CD4-positive, CD25-positive, alpha-beta regulatory T cell (primary cell): ENCODE measurements at regions not wholly inside any gene's neighbourhood (a gene's known extent, or its start where the extent isn't known, plus 50 kb on each side); places are given as distances from the start of the nearest gene placed in this dataset.
"Not testable (repeated sequence)": the region's sequence is repeated elsewhere in the genome, so short reads cannot be mapped to it uniquely, and the experiment has no call there.

Experiments
- ATAC-seq, 2 donors: fragments of 150-1000 bp; cut with Tn5 transposase; one replicate each; pipeline ENCODE4 v1.10.0; 2021; ENCODE audit warnings: low read depth in 2 of 2, moderate number of reproducible peaks in 2 of 2, moderate library complexity in 1 of 2
- DNase-seq, 3 donors: peaks; one replicate each; pipeline versions ENCODE4 v3.0.0 to v3.0.0-alpha.2; 2012 to 2022; ENCODE audit warnings: mixed read lengths in 1 of 3
- H3K27ac ChIP-seq: one replicate; pipeline ENCODE4 v1.7.0; 2013; ENCODE audit warnings: mild to moderate bottlenecking, low read length; ENCODE audit not compliant: insufficient read depth, poor library complexity, severe bottlenecking
- H3K27me3 ChIP-seq: one replicate; pipeline ENCODE4 v1.7.0; 2013; ENCODE audit warnings: low read length; ENCODE audit not compliant: control insufficient read depth, insufficient read depth
- H3K36me3 ChIP-seq: one replicate; pipeline ENCODE4 v1.7.0; 2013; ENCODE audit warnings: mild to moderate bottlenecking, low read length, moderate library complexity; ENCODE audit not compliant: control insufficient read depth, insufficient read depth
- H3K4me1 ChIP-seq: 2 replicates; pipeline ENCODE4 v1.7.0; 2013; ENCODE audit warnings: mild to moderate bottlenecking, low read length; ENCODE audit not compliant: insufficient read depth, control insufficient read depth, poor library complexity, severe bottlenecking
- H3K4me3 ChIP-seq: one replicate; pipeline ENCODE4 v1.7.0; 2013; ENCODE audit warnings: low read depth, mild to moderate bottlenecking, low read length, moderate library complexity
- H3K9me3 ChIP-seq, 2 experiments: 1 replicate in 1 of 2; 2 replicates in 1 of 2; pipeline ENCODE4 v1.7.0; 2013; ENCODE audit warnings: low read length in 2 of 2, mild to moderate bottlenecking in 1 of 2, moderate library complexity in 1 of 2; ENCODE audit not compliant: control insufficient read depth in 2 of 2
- H3K27ac Mint-ChIP-seq, 3 donors: one replicate each; pipeline ENCODE4 v1.8.0; 2020 to 2022; ENCODE audit warnings: mild to moderate bottlenecking in 3 of 3, mixed read lengths in 3 of 3, moderate library complexity in 2 of 3
- H3K27me3 Mint-ChIP-seq: one replicate; pipeline ENCODE4 v1.8.0; 2022; ENCODE audit warnings: mild to moderate bottlenecking, mixed read lengths
- H3K36me3 Mint-ChIP-seq: one replicate; pipeline ENCODE4 v1.8.0; 2020; ENCODE audit warnings: mixed read lengths
- H3K4me1 Mint-ChIP-seq, 4 donors: one replicate each; pipeline ENCODE4 v1.8.0; 2020 to 2022; ENCODE audit warnings: mixed read lengths in 4 of 4, mild to moderate bottlenecking in 1 of 4
- H3K4me3 Mint-ChIP-seq, 4 donors: one replicate each; pipeline ENCODE4 v1.8.0; 2020 to 2022; ENCODE audit warnings: mild to moderate bottlenecking in 4 of 4, mixed read lengths in 4 of 4, moderate library complexity in 3 of 4
- H3K9me3 Mint-ChIP-seq, 7 donors: one replicate each; pipeline ENCODE4 v1.8.0; 2020 to 2022; ENCODE audit warnings: mixed read lengths in 7 of 7, mild to moderate bottlenecking in 3 of 7, moderate library complexity in 2 of 7

DNA sequence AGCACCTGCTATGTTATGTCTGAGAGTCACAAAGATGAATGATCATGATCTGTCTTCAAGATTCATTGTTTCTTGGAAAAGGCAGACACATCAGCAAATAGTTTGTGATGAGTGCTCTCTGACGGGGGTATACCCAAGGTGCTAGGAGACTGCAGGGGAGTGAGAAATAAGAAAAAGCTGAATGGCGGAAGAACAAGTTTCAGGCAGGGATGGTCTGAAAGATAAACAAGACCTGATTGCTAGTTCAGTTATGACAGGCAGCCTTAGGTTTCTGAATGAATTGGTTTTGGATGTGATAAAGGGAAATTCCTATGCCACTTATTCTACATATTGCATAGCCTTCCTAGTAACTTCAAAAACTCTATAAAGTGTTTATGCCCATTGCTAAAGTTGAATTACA, 327.0 kb upstream of the DKK2 start:
- DNase-seq (no peak), ATAC-seq (no peak)
- peaks cover 0 to 4% (median 0%) of the 10 kb centered on the region in 7 donors for H3K9me3 Mint-ChIP-seq
- no peaks in the 10 kb centered on the region for H3K27me3 Mint-ChIP-seq
- no peak overlapping the region for H3K4me3 Mint-ChIP-seq
- H3K9me3 ChIP-seq, result no peaks in the 10 kb centered on the region
- no peak overlapping the region for H3K27ac Mint-ChIP-seq
- H3K27me3 ChIP-seq, result no peaks in the 10 kb centered on the region
- no peaks in the 10 kb centered on the region for H3K36me3 Mint-ChIP-seq
- H3K36me3 ChIP-seq, result no peaks in the 10 kb centered on the region
- H3K4me1 ChIP-seq, result no peaks in the 10 kb centered on the region
- no peak overlapping the region for H3K27ac ChIP-seq
- H3K4me1 Mint-ChIP-seq, result no peaks in the 10 kb centered on the region
- no peak overlapping the region for H3K4me3 ChIP-seq

DNA sequence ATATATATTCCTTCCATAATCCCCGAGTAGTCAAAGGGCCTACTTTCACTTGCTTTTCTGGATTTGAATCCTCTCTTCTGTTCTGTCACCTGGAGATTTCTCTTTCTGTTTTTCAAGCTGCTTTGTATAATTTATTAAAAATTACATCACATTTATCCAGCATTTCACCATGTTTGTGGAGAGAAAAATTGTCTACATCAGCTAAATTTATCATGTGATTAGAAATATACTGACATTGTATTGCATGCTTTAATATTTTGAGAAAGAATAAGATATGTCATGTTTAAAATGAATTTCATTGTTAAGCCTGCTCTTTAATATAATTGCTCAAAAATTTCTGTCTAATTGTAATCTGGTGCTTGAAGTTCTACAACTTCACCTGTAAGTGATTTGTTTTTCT, 323.1 kb upstream of the DKK2 start:
- DNase-seq (no peak), ATAC-seq (no peak)
- H3K27ac Mint-ChIP-seq, result no peak overlapping the region
- Histone ChIP-seq H3K9me3 (no peaks in the 10 kb centered on the region), H3K36me3 (no peaks in the 10 kb centered on the region), H3K27ac (no peak overlapping the region), H3K27me3 (no peaks in the 10 kb centered on the region), H3K4me1 (no peaks in the 10 kb centered on the region), H3K4me3 (no peak overlapping the region)
- H3K9me3 Mint-ChIP-seq, result peaks cover 0 to 3% (median 0%) of the 10 kb centered on the region in 7 donors
- H3K36me3 Mint-ChIP-seq, result no peaks in the 10 kb centered on the region
- H3K27me3 Mint-ChIP-seq, result no peaks in the 10 kb centered on the region
- no peaks in the 10 kb centered on the region for H3K4me1 Mint-ChIP-seq
- H3K4me3 Mint-ChIP-seq, result no peak overlapping the region

DNA sequence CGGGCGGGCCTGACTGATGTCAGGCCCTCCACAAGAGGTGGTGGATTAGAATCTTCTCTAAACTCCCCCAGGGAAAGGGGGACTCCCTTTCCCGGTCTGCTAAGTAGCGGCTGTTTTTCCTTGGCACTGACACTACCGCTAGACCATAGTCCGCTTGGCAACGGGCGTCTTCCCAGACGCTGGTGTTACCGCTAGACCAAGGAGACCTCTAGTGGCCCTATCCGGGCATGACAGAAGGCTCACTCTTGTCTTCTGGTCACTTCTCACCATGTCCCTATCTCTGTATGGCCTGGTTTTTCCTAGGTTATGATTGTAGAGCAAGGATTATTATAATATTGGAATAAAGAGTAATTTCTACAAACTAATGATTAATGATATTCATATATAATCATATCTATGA, 318.2 kb upstream of the DKK2 start:
- not testable (repeated sequence) for H3K4me1 Mint-ChIP-seq, H3K27me3 ChIP-seq, H3K4me3 ChIP-seq, DNase-seq, H3K9me3 Mint-ChIP-seq, H3K4me1 ChIP-seq, ATAC-seq, H3K27ac Mint-ChIP-seq, H3K36me3 Mint-ChIP-seq, H3K4me3 Mint-ChIP-seq, H3K9me3 ChIP-seq, H3K36me3 ChIP-seq, H3K27me3 Mint-ChIP-seq, H3K27ac ChIP-seq

DNA sequence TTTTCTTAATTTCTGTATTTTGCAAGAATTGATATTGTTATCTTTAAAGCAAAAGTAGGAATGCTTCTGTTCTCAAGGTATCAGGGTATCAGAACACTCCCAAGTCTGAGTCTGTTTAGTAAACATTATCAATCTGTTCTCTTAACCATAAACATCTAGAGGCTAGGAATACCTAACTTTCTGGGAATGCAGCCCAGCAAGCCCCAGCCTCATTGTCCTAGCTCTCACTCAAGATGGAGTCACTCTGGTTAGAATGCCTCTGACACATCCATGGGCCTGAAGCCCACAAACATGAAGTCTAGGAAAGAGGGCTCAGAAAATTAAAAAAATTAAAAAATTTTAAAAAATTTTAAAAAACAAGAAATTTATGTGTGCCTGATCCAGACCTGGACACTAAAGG, 315.1 kb upstream of the DKK2 start:
- no peak overlapping the region for H3K4me3 Mint-ChIP-seq
- Histone ChIP-seq H3K4me1 (no peaks in the 10 kb centered on the region), H3K36me3 (no peaks in the 10 kb centered on the region), H3K27ac (no peak overlapping the region), H3K4me3 (no peak overlapping the region), H3K9me3 (no peaks in the 10 kb centered on the region), H3K27me3 (no peaks in the 10 kb centered on the region)
- DNase-seq (no peak), ATAC-seq (no peak)
- H3K36me3 Mint-ChIP-seq, result no peaks in the 10 kb centered on the region
- H3K27me3 Mint-ChIP-seq, result no peaks in the 10 kb centered on the region
- no peak overlapping the region for H3K27ac Mint-ChIP-seq
- no peaks in the 10 kb centered on the region for H3K4me1 Mint-ChIP-seq
- peaks cover 0 to 4% (median 0%) of the 10 kb centered on the region in 7 donors for H3K9me3 Mint-ChIP-seq

DNA sequence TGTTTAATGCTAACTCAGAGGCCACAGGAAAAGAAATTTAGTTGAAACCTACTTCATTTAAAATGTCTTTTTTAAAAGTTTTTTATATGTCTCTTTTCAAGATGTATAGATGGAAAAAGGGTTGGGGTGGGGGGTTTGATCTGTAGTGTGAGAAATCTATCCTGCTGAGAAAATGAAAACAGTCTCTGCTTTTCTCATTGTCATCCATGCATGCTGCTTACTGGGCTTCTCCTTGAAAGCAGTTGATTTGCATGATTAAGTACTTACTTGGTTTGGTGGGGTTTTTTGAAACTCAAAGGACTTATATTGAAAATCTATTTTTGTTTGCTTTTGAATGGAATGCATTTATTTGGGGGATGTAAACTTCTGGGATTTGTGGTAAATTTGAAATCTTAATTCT, 313.6 kb upstream of the DKK2 start:
- no peaks in the 10 kb centered on the region for H3K27me3 Mint-ChIP-seq
- H3K4me3 Mint-ChIP-seq, result no peak overlapping the region
- Histone ChIP-seq H3K36me3 (no peaks in the 10 kb centered on the region), H3K27me3 (no peaks in the 10 kb centered on the region), H3K9me3 (no peaks in the 10 kb centered on the region), H3K27ac (no peak overlapping the region), H3K4me1 (no peaks in the 10 kb centered on the region), H3K4me3 (no peak overlapping the region)
- no peak overlapping the region for H3K27ac Mint-ChIP-seq
- no peaks in the 10 kb centered on the region for H3K36me3 Mint-ChIP-seq
- peaks cover 0 to 4% (median 0%) of the 10 kb centered on the region in 7 donors for H3K9me3 Mint-ChIP-seq
- no peaks in the 10 kb centered on the region for H3K4me1 Mint-ChIP-seq
- DNase-seq (no peak), ATAC-seq (no peak)

DNA sequence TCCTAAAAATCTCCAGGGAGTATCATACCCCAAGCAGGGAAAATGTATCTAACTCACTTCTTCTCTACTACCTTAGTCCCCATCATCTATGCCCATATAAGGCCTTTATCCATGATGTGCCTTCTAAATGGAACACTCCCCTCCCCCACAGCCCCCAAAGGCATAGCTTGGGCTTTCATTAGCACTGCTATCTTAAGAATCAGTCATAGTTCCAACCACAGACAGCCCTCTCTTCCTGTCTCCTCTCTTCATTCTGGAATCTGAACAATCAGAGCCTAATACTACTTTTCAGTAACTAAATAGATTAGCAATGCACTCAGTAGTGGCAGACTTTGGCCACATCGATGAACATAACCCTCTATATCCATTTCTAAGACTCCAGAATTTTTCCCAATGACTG, 313.2 kb upstream of the DKK2 start:
- H3K36me3 Mint-ChIP-seq, result no peaks in the 10 kb centered on the region
- DNase-seq (no peak), ATAC-seq (no peak)
- H3K27me3 Mint-ChIP-seq, result no peaks in the 10 kb centered on the region
- no peak overlapping the region for H3K4me3 ChIP-seq
- no peak overlapping the region for H3K4me3 Mint-ChIP-seq
- peaks cover 0 to 4% (median 0%) of the 10 kb centered on the region in 7 donors for H3K9me3 Mint-ChIP-seq
- peak overlapping the region in 1 of 3 donors; percentile 35 for H3K27ac Mint-ChIP-seq
- no peaks in the 10 kb centered on the region for H3K9me3 ChIP-seq
- no peaks in the 10 kb centered on the region for H3K27me3 ChIP-seq
- no peaks in the 10 kb centered on the region for H3K4me1 ChIP-seq
- no peak overlapping the region for H3K27ac ChIP-seq
- H3K36me3 ChIP-seq, result no peaks in the 10 kb centered on the region
- H3K4me1 Mint-ChIP-seq, result no peaks in the 10 kb centered on the region

DNA sequence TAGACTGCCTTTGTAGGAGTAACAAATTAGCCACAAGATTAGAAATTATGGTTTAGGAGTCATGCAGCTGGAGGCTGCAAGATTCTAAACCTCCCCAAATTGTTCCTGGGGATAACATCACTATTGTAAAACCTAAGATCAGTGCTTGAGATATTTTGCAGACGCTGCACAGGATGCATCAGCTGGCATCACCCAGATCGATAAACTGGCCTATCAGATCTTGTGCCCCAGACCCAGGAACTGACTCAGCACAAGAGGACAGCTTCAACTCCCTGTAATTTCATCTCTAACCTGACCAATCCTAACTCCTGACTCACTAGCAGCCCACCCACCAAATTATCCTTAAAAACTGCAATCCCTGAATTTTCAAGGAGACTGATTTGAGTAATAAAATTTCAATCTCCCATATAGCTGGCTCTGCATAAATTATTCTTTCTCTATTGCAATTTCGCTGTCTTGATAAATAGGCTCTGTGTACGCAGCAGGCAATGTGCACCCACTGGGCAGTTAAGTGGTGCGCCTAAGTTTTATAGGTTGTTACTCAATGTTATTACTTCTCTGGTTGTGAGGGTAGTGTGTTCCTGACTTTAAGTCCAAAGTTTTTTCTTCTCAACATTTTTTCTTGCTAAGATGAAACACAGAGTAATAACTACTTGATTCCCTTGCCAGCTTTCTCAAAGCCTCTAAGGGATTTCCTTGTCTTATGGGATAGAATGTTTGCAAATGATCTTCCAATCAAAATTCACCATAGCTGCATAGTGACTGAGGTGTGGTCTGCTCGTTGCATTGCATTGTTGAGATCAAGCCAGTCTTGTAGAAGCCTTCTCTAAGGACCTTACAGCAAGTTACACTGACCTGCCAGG, 312.3 kb upstream of the DKK2 start:
- Histone ChIP-seq H3K4me1 (no peaks in the 10 kb centered on the region), H3K4me3 (no peak overlapping the region), H3K9me3 (no peaks in the 10 kb centered on the region), H3K36me3 (no peaks in the 10 kb centered on the region), H3K27ac (no peak overlapping the region), H3K27me3 (no peaks in the 10 kb centered on the region)
- ATAC-seq (no peak), DNase-seq (no peak)
- no peaks in the 10 kb centered on the region for H3K4me1 Mint-ChIP-seq
- H3K36me3 Mint-ChIP-seq, result no peaks in the 10 kb centered on the region
- H3K9me3 Mint-ChIP-seq, result peaks cover 0 to 3% (median 0%) of the 10 kb centered on the region in 7 donors
- no peaks in the 10 kb centered on the region for H3K27me3 Mint-ChIP-seq
- no peak overlapping the region for H3K4me3 Mint-ChIP-seq
- H3K27ac Mint-ChIP-seq, result no peak overlapping the region

DNA sequence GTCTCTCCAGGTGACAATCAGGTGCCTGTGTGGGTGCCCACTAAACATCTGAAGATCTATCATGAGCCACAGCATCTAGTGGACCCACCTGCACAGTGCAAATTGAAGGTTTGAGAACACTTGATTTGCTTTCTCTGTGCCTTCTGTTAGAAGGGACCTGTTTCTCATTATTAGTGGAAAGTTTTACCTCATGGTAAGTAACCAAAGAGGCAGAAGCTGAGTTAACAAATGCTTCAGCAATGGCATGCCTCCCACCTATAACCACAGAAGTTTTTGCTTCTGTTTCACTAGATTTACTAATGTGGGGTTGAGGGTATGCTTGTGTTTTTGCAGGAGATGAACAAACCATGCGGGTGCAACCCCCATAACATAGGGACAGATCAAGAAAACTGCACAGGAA, 297.4 kb upstream of the DKK2 start:
- no peak for ATAC-seq
- no peaks in the 10 kb centered on the region for H3K4me1 Mint-ChIP-seq
- H3K36me3 Mint-ChIP-seq, result no peaks in the 10 kb centered on the region
- H3K9me3 ChIP-seq, result no peaks in the 10 kb centered on the region
- peaks cover 0 to 5% (median 1%) of the 10 kb centered on the region in 7 donors for H3K9me3 Mint-ChIP-seq
- H3K27ac ChIP-seq, result no peak overlapping the region
- no peaks in the 10 kb centered on the region for H3K4me1 ChIP-seq
- H3K27me3 Mint-ChIP-seq, result no peaks in the 10 kb centered on the region
- no peaks in the 10 kb centered on the region for H3K27me3 ChIP-seq
- no peak for DNase-seq
- no peaks in the 10 kb centered on the region for H3K36me3 ChIP-seq
- no peak overlapping the region for H3K4me3 ChIP-seq
- H3K27ac Mint-ChIP-seq, result no peak overlapping the region
- H3K4me3 Mint-ChIP-seq, result no peak overlapping the region
